ENCODE measurements at regions not wholly inside any gene's neighbourhood (a gene's known extent, or its start where the extent isn't known, plus 50 kb on each side); places are given as distances from the start of the nearest gene placed in this dataset.

- H4K5ac ChIP-seq (ENCODE audit: insufficient read length, low read depth, low read length), result no peak overlapping the region
- WGBS, 2 experiments (ENCODE audit: extremely low coverage in 1 of 2, insufficient coverage in 1 of 2, insufficient read length in 1 of 2, insufficient replicate concordance in 2 of 2, low coverage in 1 of 2, low lambda C conversion rate in 2 of 2, missing lambda C conversion rate in 1 of 2), result 85% methylated on average over 8 of the region's 8 CpGs; no CpG with 5 or more reads in 1 of the 2 experiments
- H2BK12ac ChIP-seq (ENCODE audit: low read depth, low read length), result no peak overlapping the region
- no peak overlapping the region for H3K4ac ChIP-seq (replicated peaks; ENCODE audit: insufficient read length, low read depth, low read length)
- no peak overlapping the region for H4K91ac ChIP-seq (replicated peaks; ENCODE audit: insufficient read length, low read length)
- no peaks in the 10 kb centered on the region for H3K79me2 ChIP-seq (ENCODE audit: control insufficient read depth in 1 of 2, insufficient read depth in 2 of 2, low read length in 2 of 2)
- H2AFZ ChIP-seq (ENCODE audit: low read length), result no peak overlapping the region
- DNase-seq (ENCODE audit: low read depth in 1 of 2, low spot score in 2 of 2), result no peak
- no peak overlapping the region for H3K27ac ChIP-seq (ENCODE audit: low read depth, low read length)
- no peak overlapping the region for H4K8ac ChIP-seq (ENCODE audit: extremely low read depth, insufficient read depth, low read length)
- H2BK120ac ChIP-seq (replicated peaks; ENCODE audit: low read depth, low read length), result no peak overlapping the region
- no peak overlapping the region for H3K4me3 ChIP-seq (ENCODE audit: extremely low read depth in 1 of 4, insufficient read depth in 2 of 4, low read depth in 3 of 4, low read length in 4 of 4)
- H4K20me1 ChIP-seq (replicated peaks in 1 of 2; ENCODE audit: control insufficient read depth in 1 of 2, insufficient read depth in 2 of 2, low read length in 2 of 2), result no peaks in the 10 kb centered on the region
- H3K36me3 ChIP-seq (ENCODE audit: control insufficient read depth in 2 of 4, insufficient read depth in 4 of 4, low read length in 3 of 4), result no peaks in the 10 kb centered on the region
- no peaks in the 10 kb centered on the region for H3K4me1 ChIP-seq (replicated peaks in 1 of 4; ENCODE audit: control insufficient read depth in 3 of 4, insufficient read depth in 4 of 4, low read length in 3 of 4)
- H3K4me2 ChIP-seq (ENCODE audit: insufficient read depth in 1 of 2, low read depth in 2 of 2, low read length in 2 of 2), result no peak overlapping the region
- H3K56ac ChIP-seq (replicated peaks; ENCODE audit: insufficient read length, low read depth, low read length), result no peak overlapping the region
- no peak overlapping the region for H2BK20ac ChIP-seq (ENCODE audit: low read length)
- no peaks in the 10 kb centered on the region for H3K23me2 ChIP-seq (ENCODE audit: low read depth, low read length)
- ChIA-PET CTCF (ENCODE audit: partially characterized antibody) (interaction anchor here (1.3 to 2.0 kb wide), 2 partner anchors 16 to 19 kb away, joined by 3 to 4 read pairs; no protein-coding TSS in a partner anchor), POLR2A (ENCODE audit: partially characterized antibody) (no interaction called here)
- no peak overlapping the region for H3K18ac ChIP-seq (ENCODE audit: extremely low read depth, low read length)
- no peak overlapping the region for H2BK5ac ChIP-seq (ENCODE audit: low read depth, low read length)
- H3K27me3 ChIP-seq (replicated peaks in 1 of 4; ENCODE audit: control insufficient read depth in 3 of 4, extremely low read depth in 1 of 4, insufficient read depth in 3 of 4, low read length in 3 of 4), result no peaks in the 10 kb centered on the region
- no peaks in the 10 kb centered on the region for H3K79me1 ChIP-seq (ENCODE audit: low read depth, low read length)
- FAIRE-seq, result no peak
- H3K14ac ChIP-seq (ENCODE audit: insufficient read length), result no peak overlapping the region
- H3K23ac ChIP-seq (ENCODE audit: insufficient read length), result no peak overlapping the region
- H3K9me3 ChIP-seq (ENCODE audit: insufficient read depth in 2 of 2, low read depth in 1 of 2, low read length in 1 of 2), result peaks cover 4% of the 10 kb centered on the region in 2 experiments; a peak in 3 of 4 replicates
- no peak overlapping the region for H2BK15ac ChIP-seq (ENCODE audit: low read length)
- no peak overlapping the region for H2AK5ac ChIP-seq (ENCODE audit: low read depth, low read length)
- no peak overlapping the region for H3K9ac ChIP-seq (replicated peaks in 1 of 4; ENCODE audit: extremely low read depth in 1 of 4, low read depth in 3 of 4, low read length in 3 of 4)
- no peak for TF ChIP-seq SAP30 (IDR thresholded peaks at IDR 0.05; ENCODE audit: insufficient read depth, insufficient replicate concordance, low read length)
- TF ChIP-seq RNF2 (IDR thresholded peaks at IDR 0.05; ENCODE audit: borderline replicate concordance, low read depth, low read length, missing control alignments, poor library complexity, severe bottlenecking), result no peak
- no peak for TF ChIP-seq CTBP2 (IDR thresholded peaks at IDR 0.05; ENCODE audit: borderline replicate concordance, insufficient read depth, insufficient read length, low read length)
- TF ChIP-seq NRF1 (IDR thresholded peaks at IDR 0.05; ENCODE audit: low read depth, low read length), result no peak
- no peak for TF ChIP-seq SIN3A (conservative IDR thresholded peaks at IDR 0.05 in 1 of 2, IDR thresholded peaks at IDR 0.05 in 1 of 2; ENCODE audit: low read depth in 1 of 2, low read length in 2 of 2)
- no peak for TF ChIP-seq ZNF274 (IDR thresholded peaks at IDR 0.05; ENCODE audit: borderline replicate concordance, extremely low read depth, low read length)
- TF ChIP-seq YY1 (IDR thresholded peaks at IDR 0.05; ENCODE audit: low read depth, low read length), result no peak
- TF ChIP-seq, protein P1, sequence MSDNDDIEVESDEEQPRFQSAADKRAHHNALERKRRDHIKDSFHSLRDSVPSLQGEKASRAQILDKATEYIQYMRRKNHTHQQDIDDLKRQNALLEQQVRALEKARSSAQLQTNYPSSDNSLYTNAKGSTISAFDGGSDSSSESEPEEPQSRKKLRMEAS (IDR thresholded peaks at IDR 0.05), result no peak
- TF ChIP-seq CBX5 (IDR thresholded peaks at IDR 0.05; ENCODE audit: low read depth, low read length), result no peak
- TF ChIP-seq SIRT6 (IDR thresholded peaks at IDR 0.05; ENCODE audit: low read length), result no peak
- TF ChIP-seq E2F6 (IDR thresholded peaks at IDR 0.05), result no peak
- no peak for TF ChIP-seq CHD1 (IDR thresholded peaks at IDR 0.05; ENCODE audit: low read depth, low read length)
- no peak for TF ChIP-seq FOSL1 (IDR thresholded peaks at IDR 0.05; ENCODE audit: insufficient read depth, low read depth, low read length)
These were observed 77.8 kb upstream of the HELT start for GRCh38 chr4:184940500-184940899.

Data from H1 (cell line).